Tibial artery (tissue), 4 donors: ENCODE measurements at regions not wholly inside any gene's neighbourhood (a gene's known extent, or its start where the extent isn't known, plus 50 kb on each side); places are given as distances from the start of the nearest gene placed in this dataset.

Source experiments
- DNase-seq, 2 donors: peaks; one replicate each; pipeline ENCODE4 v3.0.0-alpha.2; 2019
- H3K27ac ChIP-seq, 2 donors: fragments of 200-600 bp; sonication (generic) in 1 of 2; 1 replicate in 1 of 2; 2 replicates in 1 of 2; pipeline ENCODE4 v1.5.1; 2018 to 2019; ENCODE audit warnings: mild to moderate bottlenecking in 1 of 2
- H3K27me3 ChIP-seq, 2 donors: fragments of 200-600 bp; sonication (generic) in 1 of 2; one replicate each; pipeline versions ENCODE4 v1.5.1 to v1.6.0; 2016 to 2019
- H3K36me3 ChIP-seq, 3 donors: fragments of 200-600 bp; sonication (generic) in 2 of 3; one replicate each; pipeline ENCODE4 v1.5.1; 2016 to 2019; ENCODE audit warnings: mild to moderate bottlenecking in 2 of 3
- H3K4me1 ChIP-seq, 4 donors: fragments of 200-600 bp; sonication (generic) in 2 of 4; 1 replicate in 3 of 4; 2 replicates in 1 of 4; pipeline ENCODE4 v1.5.1; 2016 to 2019
- H3K4me3 ChIP-seq, 2 donors: fragments of 200-600 bp; sonication (generic) in 1 of 2; 1 replicate in 1 of 2; 2 replicates in 1 of 2; pipeline ENCODE4 v1.5.1; 2018 to 2019; ENCODE audit warnings: mild to moderate bottlenecking in 2 of 2
- H3K9me3 ChIP-seq, 3 donors: fragments of 200-600 bp; sonication (generic) in 1 of 3; one replicate each; pipeline ENCODE4 v1.5.1; 2016 to 2019
- intact Hi-C: fragments of 100-400 bp; cut with DNase I; formaldehyde crosslinking; loops from one replicate; pipeline ENCODE4 v1.15.0; 2023; ENCODE audit warnings: low total_unique reads
- TF ChIP-seq, protein P1 (sequence below), 2 experiments: fragments of 200-600 bp in 1 of 2; fragments of 450-650 bp in 1 of 2; IDR thresholded peaks; one replicate each; pipeline ENCODE4 v1.5.1; 2017 to 2019; ENCODE audit warnings: antibody characterized with exemption in 2 of 2, mild to moderate bottlenecking in 1 of 2, moderate library complexity in 1 of 2

DNA sequence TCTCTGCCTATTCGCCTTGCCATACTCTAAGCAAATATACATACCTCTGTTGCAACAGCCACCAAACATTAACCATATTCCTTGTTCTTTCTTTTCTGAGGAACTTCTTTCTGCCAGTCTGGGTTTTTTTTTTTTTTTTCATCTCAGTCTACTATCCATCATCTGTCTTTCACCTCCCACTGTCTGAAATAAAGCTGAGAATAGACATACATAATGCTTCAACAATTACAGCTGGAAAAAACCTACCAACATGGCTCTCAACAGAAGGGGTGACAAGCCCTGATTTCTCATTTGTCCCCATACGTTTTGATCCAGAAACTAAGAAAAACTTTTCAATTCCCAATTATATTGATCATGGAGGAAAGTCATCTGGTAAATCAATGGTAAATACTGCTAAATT lies 728.8 kb upstream of the POU3F3 start:
- Histone ChIP-seq H3K9me3 (no peaks in the 10 kb centered on the region), H3K36me3 (no peaks in the 10 kb centered on the region), H3K27ac (no peak overlapping the region), H3K27me3 (no peaks in the 10 kb centered on the region), H3K4me3 (no peak overlapping the region), H3K4me1 (no peaks in the 10 kb centered on the region)
- intact Hi-C loops, result no loop called here
- TF ChIP-seq, protein P1, sequence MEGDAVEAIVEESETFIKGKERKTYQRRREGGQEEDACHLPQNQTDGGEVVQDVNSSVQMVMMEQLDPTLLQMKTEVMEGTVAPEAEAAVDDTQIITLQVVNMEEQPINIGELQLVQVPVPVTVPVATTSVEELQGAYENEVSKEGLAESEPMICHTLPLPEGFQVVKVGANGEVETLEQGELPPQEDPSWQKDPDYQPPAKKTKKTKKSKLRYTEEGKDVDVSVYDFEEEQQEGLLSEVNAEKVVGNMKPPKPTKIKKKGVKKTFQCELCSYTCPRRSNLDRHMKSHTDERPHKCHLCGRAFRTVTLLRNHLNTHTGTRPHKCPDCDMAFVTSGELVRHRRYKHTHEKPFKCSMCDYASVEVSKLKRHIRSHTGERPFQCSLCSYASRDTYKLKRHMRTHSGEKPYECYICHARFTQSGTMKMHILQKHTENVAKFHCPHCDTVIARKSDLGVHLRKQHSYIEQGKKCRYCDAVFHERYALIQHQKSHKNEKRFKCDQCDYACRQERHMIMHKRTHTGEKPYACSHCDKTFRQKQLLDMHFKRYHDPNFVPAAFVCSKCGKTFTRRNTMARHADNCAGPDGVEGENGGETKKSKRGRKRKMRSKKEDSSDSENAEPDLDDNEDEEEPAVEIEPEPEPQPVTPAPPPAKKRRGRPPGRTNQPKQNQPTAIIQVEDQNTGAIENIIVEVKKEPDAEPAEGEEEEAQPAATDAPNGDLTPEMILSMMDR (IDR thresholded peaks at IDR 0.05), result no peak
- DNase-seq, result no peak

DNA sequence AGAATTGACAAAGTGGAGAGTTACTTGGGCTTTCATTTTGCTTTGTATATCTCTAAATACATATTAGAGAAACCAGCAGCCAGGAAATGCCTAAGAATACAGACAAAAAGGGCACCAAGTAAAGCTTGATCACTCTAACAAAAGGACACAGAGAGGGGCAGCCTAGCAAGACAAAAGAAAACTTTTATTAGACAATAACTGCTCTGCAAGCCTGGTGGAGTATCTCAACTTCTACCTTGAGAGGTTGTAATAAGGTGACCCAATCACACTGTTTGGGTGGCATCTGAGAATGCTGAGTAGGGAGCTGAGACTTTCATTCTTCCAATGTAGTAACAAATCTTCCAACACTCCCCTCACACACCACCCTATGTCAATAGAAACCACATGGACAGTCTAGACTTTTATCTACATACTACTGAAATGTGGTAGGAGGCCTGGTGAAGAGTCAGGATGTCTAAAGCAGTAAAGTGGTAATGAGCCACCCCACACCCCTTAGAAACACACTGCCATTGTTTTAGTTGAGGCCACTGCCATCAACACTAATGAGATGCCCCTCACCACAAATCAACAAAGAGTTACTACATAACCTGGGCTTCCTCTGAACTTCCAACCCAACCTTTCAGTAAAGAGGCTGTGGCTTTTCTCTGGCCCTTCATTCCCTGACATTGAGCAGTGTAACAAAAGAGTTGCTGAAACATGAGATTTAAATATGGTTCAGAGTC lies 726.7 kb upstream of the POU3F3 start:
- DNase-seq, result no peak
- Histone ChIP-seq H3K27me3 (no peaks in the 10 kb centered on the region), H3K9me3 (no peaks in the 10 kb centered on the region), H3K36me3 (no peaks in the 10 kb centered on the region), H3K4me3 (no peak overlapping the region), H3K4me1 (no peaks in the 10 kb centered on the region), H3K27ac (no peak overlapping the region)
- TF ChIP-seq, protein P1 (IDR thresholded peaks at IDR 0.05), result no peak
- intact Hi-C loops, result no loop called here

DNA sequence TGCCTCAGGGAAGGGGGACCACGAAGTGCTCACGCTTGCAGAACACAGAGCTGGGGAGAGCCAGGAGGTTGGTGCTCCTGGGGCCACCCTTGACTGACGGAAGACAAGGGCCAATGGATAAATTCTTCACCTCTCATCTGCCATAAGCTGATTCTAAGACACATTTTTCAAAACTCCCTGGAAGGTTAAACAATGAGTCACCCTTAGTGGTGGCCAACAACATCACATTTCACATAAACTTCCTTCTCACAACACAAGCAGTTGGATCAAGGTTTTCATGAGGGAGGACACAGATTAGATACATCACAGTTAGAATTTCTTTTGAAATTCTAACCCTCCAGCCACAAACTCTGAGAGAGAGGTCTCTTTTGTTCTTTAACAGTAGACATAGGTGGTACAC lies 713.6 kb upstream of the POU3F3 start:
- H3K9me3 ChIP-seq, result no peaks in the 10 kb centered on the region
- no peaks in the 10 kb centered on the region for H3K27me3 ChIP-seq
- intact Hi-C loops, result no loop called here
- H3K4me3 ChIP-seq, result no peak overlapping the region
- no peaks in the 10 kb centered on the region for H3K36me3 ChIP-seq
- TF ChIP-seq, protein P1 (IDR thresholded peaks at IDR 0.05), result no peak
- no peak overlapping the region for H3K27ac ChIP-seq
- DNase-seq, result no peak
- H3K4me1 ChIP-seq, result no peaks in the 10 kb centered on the region

DNA sequence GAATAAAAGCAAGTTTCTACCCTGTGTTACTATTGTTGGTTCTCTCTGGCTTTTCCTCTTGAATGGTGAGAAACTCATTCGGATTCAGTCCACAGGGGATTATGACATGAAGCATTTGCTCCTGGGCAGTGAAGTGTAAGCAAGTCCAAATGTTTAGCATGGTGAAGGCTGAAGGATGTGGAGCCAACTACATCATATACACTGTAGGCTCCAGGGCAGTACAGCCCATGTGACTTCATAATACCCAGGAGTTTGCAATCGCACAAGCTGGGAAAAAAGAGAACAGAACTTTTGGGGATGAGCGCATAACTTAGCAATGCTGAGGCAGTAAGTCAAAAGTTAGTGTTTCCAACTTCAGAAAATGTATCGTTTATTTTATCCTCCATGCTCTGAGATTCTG lies 695.7 kb upstream of the POU3F3 start:
- no peak overlapping the region for H3K4me3 ChIP-seq
- H3K9me3 ChIP-seq, result no peaks in the 10 kb centered on the region
- H3K27me3 ChIP-seq, result no peaks in the 10 kb centered on the region
- no peak overlapping the region for H3K27ac ChIP-seq
- TF ChIP-seq, protein P1 (IDR thresholded peaks at IDR 0.05), result no peak
- H3K36me3 ChIP-seq, result no peaks in the 10 kb centered on the region
- no peak for DNase-seq
- H3K4me1 ChIP-seq, result no peaks in the 10 kb centered on the region
- intact Hi-C loops, result no loop called here

DNA sequence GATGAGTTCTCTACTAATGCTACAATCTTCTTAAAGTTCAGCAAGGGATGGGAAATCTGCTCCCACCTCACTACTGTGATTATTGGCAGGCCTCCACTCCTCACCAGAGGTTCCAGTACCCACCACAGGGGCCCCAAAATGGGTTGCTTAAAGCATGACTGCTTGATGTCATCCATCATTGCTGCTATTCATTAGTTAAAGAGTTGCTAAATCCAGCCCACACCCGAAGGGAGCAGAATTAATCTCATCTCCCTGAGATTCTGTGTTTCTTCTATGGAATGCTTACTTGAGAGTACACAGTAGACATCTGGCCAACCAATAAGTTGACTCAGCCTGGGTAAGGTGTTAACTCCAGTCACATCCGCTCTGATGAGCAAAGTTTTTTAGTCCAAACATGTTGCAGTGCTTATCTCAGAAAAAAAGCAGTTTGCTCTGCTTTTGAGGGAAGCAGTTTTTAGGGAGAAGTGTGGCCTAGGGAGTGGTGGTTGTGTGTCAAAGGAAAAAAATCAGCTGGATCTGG lies 690.2 kb upstream of the POU3F3 start:
- no peaks in the 10 kb centered on the region for H3K36me3 ChIP-seq
- no peak overlapping the region for H3K27ac ChIP-seq
- no peaks in the 10 kb centered on the region for H3K4me1 ChIP-seq
- H3K4me3 ChIP-seq, result no peak overlapping the region
- H3K9me3 ChIP-seq, result no peaks in the 10 kb centered on the region
- intact Hi-C loops, result no loop called here
- DNase-seq, result no peak
- H3K27me3 ChIP-seq, result no peaks in the 10 kb centered on the region
- TF ChIP-seq, protein P1 (IDR thresholded peaks at IDR 0.05), result no peak
